ENCODE measurements at regions not wholly inside any gene's neighbourhood (a gene's known extent, or its start where the extent isn't known, plus 50 kb on each side); places are given as distances from the start of the nearest gene placed in this dataset.

- Histone ChIP-seq H3K4ac (ENCODE audit: low read depth, low read length) (no peak overlapping the region), H2AK5ac (ENCODE audit: low read depth, low read length) (no peak overlapping the region), H4K8ac (ENCODE audit: low read depth in 2 of 2, low read length in 2 of 2) (no peak overlapping the region), H2BK120ac (ENCODE audit: low read depth, low read length) (peak overlapping the region; percentile 9; the same call in 1 of the 2 replicates), H4K5ac (ENCODE audit: low read depth, low read length) (no peak overlapping the region), H3K79me1 (ENCODE audit: low read depth in 1 of 2, low read length in 2 of 2) (no peaks in the 10 kb centered on the region), H2BK20ac (ENCODE audit: low read depth, low read length) (peak overlapping the region; percentile 26; the same call in 1 of the 2 replicates), H3K23ac (ENCODE audit: low read depth, low read length) (peak overlapping the region; percentile 15; the same call in 1 of the 2 replicates), H3K27ac (ENCODE audit: insufficient read depth, low read length) (no peak overlapping the region), H3K56ac (ENCODE audit: extremely low read depth, insufficient read depth, low read length) (no peak overlapping the region), H3K4me3 (ENCODE audit: insufficient read depth, low read depth, low read length) (no peak overlapping the region), H2BK5ac (ENCODE audit: low read depth, low read length, poor library complexity, severe bottlenecking) (no peak overlapping the region), H3K14ac (replicated peaks; ENCODE audit: low read depth, low read length) (0 out of 2 replicates have a peak overlapping the region, but pooled peaks have one; percentile 23), H3K36me3 (ENCODE audit: control insufficient read depth, insufficient read depth, low read length) (no peaks in the 10 kb centered on the region), H2BK15ac (ENCODE audit: low read depth, low read length) (no peak overlapping the region), H3K9me1 (ENCODE audit: insufficient read depth, low read length) (no peaks in the 10 kb centered on the region), H2AFZ (replicated peaks; ENCODE audit: low read length, poor library complexity) (no peak overlapping the region), H3K4me2 (ENCODE audit: low read depth, low read length) (no peak overlapping the region), H3K9me3 (ENCODE audit: control insufficient read depth, insufficient read depth, low read length) (no peaks in the 10 kb centered on the region), H3K27me3 (ENCODE audit: control insufficient read depth, insufficient read depth, low read length) (no peaks in the 10 kb centered on the region), H4K20me1 (ENCODE audit: insufficient read depth, low read length) (no peaks in the 10 kb centered on the region), H2AK9ac (replicated peaks; ENCODE audit: low read depth, low read length, poor library complexity) (no peak overlapping the region), H3K18ac (ENCODE audit: low read depth, low read length) (no peak overlapping the region), H3K4me1 (ENCODE audit: control insufficient read depth, insufficient read depth, low read length) (no peaks in the 10 kb centered on the region), H3K9ac (ENCODE audit: low read depth, low read length) (no peak overlapping the region), H4K91ac (ENCODE audit: insufficient read depth, low read depth, low read length) (peak overlapping the region; percentile 27; the same call in 1 of the 2 replicates)
- TF ChIP-seq USF2 (IDR thresholded peaks at IDR 0.05; ENCODE audit: low read depth, low read length) (no peak), CHD1 (IDR thresholded peaks at IDR 0.05; ENCODE audit: low read depth, low read length) (no peak), ELK1 (IDR thresholded peaks at IDR 0.05; ENCODE audit: borderline replicate concordance, low read depth, low read length) (no peak), CEBPB (IDR thresholded peaks at IDR 0.05; ENCODE audit: low read depth, low read length) (no peak), RAD21 (IDR thresholded peaks at IDR 0.05; ENCODE audit: low read length) (no peak), MAFK (IDR thresholded peaks at IDR 0.05; ENCODE audit: low read depth, low read length) (no peak), BHLHE40 (IDR thresholded peaks at IDR 0.05; ENCODE audit: low read depth, low read length) (no peak), SMC3 (IDR thresholded peaks at IDR 0.05; ENCODE audit: low read depth, low read length) (no peak), CTCF (conservative IDR thresholded peaks at IDR 0.05; ENCODE audit: low read depth, low read length) (no peak), FOS (IDR thresholded peaks at IDR 0.05; ENCODE audit: low read depth, low read length) (no peak)
- in situ Hi-C loops (cut with MboI; ENCODE audit: low sequenced_read_pairs), result loop anchor here (10.0 to 25.0 kb wide), 2 partner anchors 1508 to 1860 kb away; no protein-coding TSS in a partner anchor
- no CpG with 5 or more reads among the region's 5 CpGs for WGBS, 2 experiments (ENCODE audit: extremely low coverage in 2 of 2, insufficient read length in 1 of 2)
- intact Hi-C loops (cut with micrococcal nuclease), result loop anchor here (5.0 to 10.0 kb wide), 7 partner anchors 270 to 1500 kb away; no protein-coding TSS in a partner anchor
- no peak; the same call in 1 of the 2 replicates for ATAC-seq (ENCODE audit: low read depth)
- BruUV-seq (replicated peaks), result no TSS peak
- ChIA-PET POLR2A (ENCODE audit: unreplicated experiment) (no interaction called here), CTCF (interaction anchor here (1.6 kb wide), 1 partner anchor 1851 kb away, joined by 4 read pairs; no protein-coding TSS in a partner anchor)
- DNase-seq, result no peak
- dilution Hi-C loops (cut with HindIII; ENCODE audit: low sequenced_read_pairs, unreplicated experiment), result no loop called here
Measured at GRCh38 chr6:23445157-23445710, 680.8 kb upstream of the NRSN1 start.
